Activated T-helper 2 cell treated with anti-CD3 and anti-CD28 coated beads, Interferon-gamma antibody, Interleukin-2, Interleukin-4, amounts not matched to agents 10 μg/mL and 5 μg/mL and 100 μg/mL, durations not matched to agents 14 hours and 24 hours and 36 hours (primary cell): ENCODE measurements at regions not wholly inside any gene's neighbourhood (a gene's known extent, or its start where the extent isn't known, plus 50 kb on each side); places are given as distances from the start of the nearest gene placed in this dataset.

Experiments
- DNase-seq: peaks from one replicate; pipeline ENCODE4 v3.0.0; 2021; ENCODE audit warnings: low spot score
- H3K27ac Mint-ChIP-seq: one replicate; pipeline ENCODE4 v1.8.0; 2021; ENCODE audit warnings: mixed read lengths
- H3K27me3 Mint-ChIP-seq: one replicate; pipeline ENCODE4 v1.8.0; 2021; ENCODE audit warnings: low read depth, mixed read lengths
- H3K36me3 Mint-ChIP-seq: one replicate; pipeline ENCODE4 v1.8.0; 2021; ENCODE audit warnings: low read depth, mixed read lengths
- H3K4me1 Mint-ChIP-seq: one replicate; pipeline ENCODE4 v1.8.0; 2021; ENCODE audit warnings: low read depth, mixed read lengths
- H3K4me3 Mint-ChIP-seq: one replicate; pipeline ENCODE4 v1.8.0; 2021; ENCODE audit warnings: low read depth, mild to moderate bottlenecking, moderate library complexity, mixed read lengths
- H3K9me3 Mint-ChIP-seq: one replicate; pipeline ENCODE4 v1.8.0; 2021; ENCODE audit warnings: mixed read lengths
- intact Hi-C: fragments of 100-400 bp; cut with micrococcal nuclease; formaldehyde crosslinking; loops from one replicate; pipeline ENCODE4 v1.15.1; 2023

GRCh38 chr15:31151301-31152233 is 50.0 kb upstream of the TRPM1 start:
- H3K4me1 Mint-ChIP-seq: no peaks in the 10 kb centered on the region
- intact Hi-C loops: no loop called here
- no peak for DNase-seq
- H3K27ac Mint-ChIP-seq: no peak overlapping the region
- no peaks in the 10 kb centered on the region for H3K36me3 Mint-ChIP-seq
- no peaks in the 10 kb centered on the region for H3K9me3 Mint-ChIP-seq
- no peaks in the 10 kb centered on the region for H3K27me3 Mint-ChIP-seq
- H3K4me3 Mint-ChIP-seq: no peak overlapping the region

GRCh38 chr15:31153531-31153930 is 52.0 kb upstream of the TRPM1 start:
- intact Hi-C loops: no loop called here
- H3K9me3 Mint-ChIP-seq: no peaks in the 10 kb centered on the region
- DNase-seq: no peak
- H3K4me1 Mint-ChIP-seq: no peaks in the 10 kb centered on the region
- H3K27me3 Mint-ChIP-seq: no peaks in the 10 kb centered on the region
- H3K36me3 Mint-ChIP-seq: no peaks in the 10 kb centered on the region
- H3K27ac Mint-ChIP-seq: no peak overlapping the region
- H3K4me3 Mint-ChIP-seq: no peak overlapping the region

- Mint-ChIP-seq H3K27ac (no peak overlapping the region), H3K9me3 (no peaks in the 10 kb centered on the region), H3K27me3 (no peaks in the 10 kb centered on the region), H3K36me3 (no peaks in the 10 kb centered on the region), H3K4me3 (no peak overlapping the region), H3K4me1 (no peaks in the 10 kb centered on the region)
- intact Hi-C loops: no loop called here
- no peak for DNase-seq
Observed at GRCh38 chr15:31155151-31155550, 53.6 kb upstream of the TRPM1 start.

GRCh38 chr15:31156226-31156625 is 54.7 kb upstream of the TRPM1 start:
- H3K4me3 Mint-ChIP-seq: no peak overlapping the region
- H3K4me1 Mint-ChIP-seq: no peaks in the 10 kb centered on the region

GRCh38 chr15:31156808-31157207 is 55.3 kb upstream of the TRPM1 start:
- Mint-ChIP-seq H3K4me3 (no peak overlapping the region), H3K27ac (no peak overlapping the region), H3K9me3 (no peaks in the 10 kb centered on the region), H3K4me1 (no peaks in the 10 kb centered on the region), H3K27me3 (no peaks in the 10 kb centered on the region), H3K36me3 (no peaks in the 10 kb centered on the region)
- intact Hi-C loops: no loop called here
- DNase-seq: no peak

More at GRCh38 chr15:31156226-31156625, 54.7 kb upstream of the TRPM1 start:
- Mint-ChIP-seq H3K27me3 (no peaks in the 10 kb centered on the region), H3K9me3 (no peaks in the 10 kb centered on the region), H3K27ac (no peak overlapping the region), H3K36me3 (no peaks in the 10 kb centered on the region)
- intact Hi-C loops: no loop called here
- no peak for DNase-seq

GRCh38 chr15:31157644-31158069 is 56.1 kb upstream of the TRPM1 start:
- no peaks in the 10 kb centered on the region for H3K4me1 Mint-ChIP-seq
- no peak overlapping the region for H3K4me3 Mint-ChIP-seq
- no peak for DNase-seq
- no peaks in the 10 kb centered on the region for H3K27me3 Mint-ChIP-seq
- H3K27ac Mint-ChIP-seq: no peak overlapping the region
- no peaks in the 10 kb centered on the region for H3K9me3 Mint-ChIP-seq
- intact Hi-C loops: no loop called here
- no peaks in the 10 kb centered on the region for H3K36me3 Mint-ChIP-seq

GRCh38 chr15:31158858-31159569 is 57.5 kb upstream of the TRPM1 start:
- Mint-ChIP-seq H3K36me3 (no peaks in the 10 kb centered on the region), H3K4me1 (no peaks in the 10 kb centered on the region), H3K9me3 (no peaks in the 10 kb centered on the region), H3K4me3 (no peak overlapping the region), H3K27ac (no peak overlapping the region), H3K27me3 (peaks cover 2% of the 10 kb centered on the region)
- no peak for DNase-seq
- intact Hi-C loops: no loop called here

- no peaks in the 10 kb centered on the region for H3K4me1 Mint-ChIP-seq
- no peak overlapping the region for H3K4me3 Mint-ChIP-seq
- DNase-seq: no peak
- H3K9me3 Mint-ChIP-seq: no peaks in the 10 kb centered on the region
- intact Hi-C loops: no loop called here
- H3K27me3 Mint-ChIP-seq: peaks cover 2% of the 10 kb centered on the region
- H3K36me3 Mint-ChIP-seq: no peaks in the 10 kb centered on the region
- no peak overlapping the region for H3K27ac Mint-ChIP-seq
Observed at GRCh38 chr15:31159837-31160236, 58.3 kb upstream of the TRPM1 start.

- DNase-seq: no peak
- Mint-ChIP-seq H3K9me3 (no peaks in the 10 kb centered on the region), H3K36me3 (no peaks in the 10 kb centered on the region), H3K4me3 (no peak overlapping the region), H3K27ac (no peak overlapping the region), H3K4me1 (no peaks in the 10 kb centered on the region), H3K27me3 (peaks cover 2% of the 10 kb centered on the region)
- intact Hi-C loops: no loop called here
Observed at GRCh38 chr15:31160297-31160696, 58.8 kb upstream of the TRPM1 start.

GRCh38 chr15:31160740-31161495 is 59.4 kb upstream of the TRPM1 start:
- intact Hi-C loops: no loop called here
- Mint-ChIP-seq H3K4me3 (no peak overlapping the region), H3K27ac (no peak overlapping the region), H3K36me3 (no peaks in the 10 kb centered on the region), H3K9me3 (no peaks in the 10 kb centered on the region), H3K27me3 (peaks cover 2% of the 10 kb centered on the region), H3K4me1 (no peaks in the 10 kb centered on the region)
- DNase-seq: no peak

- intact Hi-C loops: no loop called here
- no peak overlapping the region for H3K4me3 Mint-ChIP-seq
- H3K9me3 Mint-ChIP-seq: no peaks in the 10 kb centered on the region
- H3K4me1 Mint-ChIP-seq: no peaks in the 10 kb centered on the region
- peaks cover 2% of the 10 kb centered on the region for H3K27me3 Mint-ChIP-seq
- H3K36me3 Mint-ChIP-seq: no peaks in the 10 kb centered on the region
- no peak for DNase-seq
- no peak overlapping the region for H3K27ac Mint-ChIP-seq
Observed at GRCh38 chr15:31161951-31162350, 60.4 kb upstream of the TRPM1 start.

GRCh38 chr15:31162721-31163510 is 61.4 kb upstream of the TRPM1 start:
- Mint-ChIP-seq H3K36me3 (no peaks in the 10 kb centered on the region), H3K27ac (no peak overlapping the region), H3K4me1 (peaks cover 5% of the 10 kb centered on the region), H3K4me3 (no peak overlapping the region), H3K27me3 (peaks cover 2% of the 10 kb centered on the region), H3K9me3 (no peaks in the 10 kb centered on the region)
- intact Hi-C loops: no loop called here
- DNase-seq: no peak
